GM13976 (cell line): ENCODE measurements at regions not wholly inside any gene's neighbourhood (a gene's known extent, or its start where the extent isn't known, plus 50 kb on each side); places are given as distances from the start of the nearest gene placed in this dataset.

ENCODE experiments used
- DNase-seq: peaks from one replicate; pipeline ENCODE4 v3.0.0; 2012; ENCODE audit warnings: low spot score
- CTCF ChIP-seq: IDR thresholded peaks from 2 replicates; pipeline ENCODE4 v1.5.1; 2012; ENCODE audit warnings: borderline replicate concordance, mild to moderate bottlenecking; ENCODE audit not compliant: insufficient read depth; ENCODE audit errors: extremely low read depth, missing control alignments, control extremely low read depth
- in situ Hi-C: fragments of 300-500 bp; cut with MboI; formaldehyde crosslinking; loops from one replicate; pipeline ENCODE4 v1.12.0; 2022; ENCODE audit warnings: low sequenced_read_pairs, mixed read lengths, inconsistent platforms; ENCODE audit not compliant: unreplicated experiment

GRCh38 chr6:150739711-150740349 is 125.7 kb upstream of the MTHFD1L start:
- TF ChIP-seq CTCF: no peak
- in situ Hi-C loops: no loop called here
- no peak for DNase-seq

- in situ Hi-C loops: no loop called here
- no peak for DNase-seq
- no peak for TF ChIP-seq CTCF
These were observed 125.0 kb upstream of the MTHFD1L start for GRCh38 chr6:150740453-150740852.

GRCh38 chr6:150741633-150742200 is 123.8 kb upstream of the MTHFD1L start:
- DNase-seq: peak; percentile 56
- in situ Hi-C loops: no loop called here
- TF ChIP-seq CTCF: peak; percentile 15

- no peak for TF ChIP-seq CTCF
- DNase-seq: no peak
- in situ Hi-C loops: no loop called here
These were observed 120.8 kb upstream of the MTHFD1L start for GRCh38 chr6:150744522-150745260.

- in situ Hi-C loops: no loop called here
- no peak for DNase-seq
- no peak for TF ChIP-seq CTCF
These were observed 119.6 kb upstream of the MTHFD1L start for GRCh38 chr6:150745896-150746295.

GRCh38 chr6:150747155-150747554 is 118.3 kb upstream of the MTHFD1L start:
- no peak for TF ChIP-seq CTCF
- in situ Hi-C loops: no loop called here
- no peak for DNase-seq
